SK-N-SH (cell line): ENCODE measurements at regions not wholly inside any gene's neighbourhood (a gene's known extent, or its start where the extent isn't known, plus 50 kb on each side); places are given as distances from the start of the nearest gene placed in this dataset.

Experiments
- CTCF ChIA-PET: fragments of 300-600, 350-600 bp; formaldehyde crosslinking; extraction: SDS; loops from one replicate; lab custom pipeline; 2021; lab: Yijun Ruan, JAX
- POLR2A ChIA-PET: fragments of 350-600 bp; sonication (Branson Sonifier 250); formaldehyde crosslinking; extraction: SDS; loops from one replicate; lab custom pipeline; 2020; ENCODE audit warnings: antibody characterized with exemption, inconsistent platforms; lab: Yijun Ruan, JAX
- DNase-seq: peaks from one replicate; pipeline ENCODE4 v3.0.0; 2012
- H2AFZ ChIP-seq: fragments of 200-600 bp; sonication (generic); 2 replicates; pipeline ENCODE4 v1.8.1; 2016; ENCODE audit warnings: antibody characterized with exemption, mild to moderate bottlenecking, low read depth
- H3F3A ChIP-seq: fragments of 200-600 bp; sonication (generic); replicated peaks from 2 replicates; pipeline ENCODE3; 2016; ENCODE audit warnings: antibody characterized with exemption, mild to moderate bottlenecking; ENCODE audit not compliant: insufficient read depth
- H3K27ac ChIP-seq, 2 experiments: fragments of 200-500 bp in 1 of 2; fragments of 200-600 bp in 1 of 2; sonication (Bioruptor generic) in 1 of 2; sonication (generic), shearing (Covaris generic) in 1 of 2; 2 replicates each; pipeline versions ENCODE4 v1.5.1 to v1.6.1; 2014 to 2016; ENCODE audit warnings: low read depth in 2 of 2, inconsistent platforms in 1 of 2, low read length in 1 of 2, mild to moderate bottlenecking in 1 of 2, mixed read lengths in 1 of 2
- H3K27me3 ChIP-seq: fragments of 200-600 bp; sonication (generic), shearing (Covaris generic); 2 replicates; pipeline ENCODE4 v1.6.1; 2016; ENCODE audit warnings: mixed run types; ENCODE audit not compliant: insufficient read depth
- H3K36me3 ChIP-seq, 2 experiments: fragments of 200-500 bp in 1 of 2; fragments of 200-600 bp in 1 of 2; sonication (Bioruptor generic) in 1 of 2; sonication (generic) in 1 of 2; replicated peaks in 1 of 2; 2 replicates each; pipeline versions ENCODE3 to v1.5.1; 2014 to 2016; ENCODE audit warnings: low read length in 1 of 2, mild to moderate bottlenecking in 1 of 2; ENCODE audit not compliant: insufficient read depth in 2 of 2, control insufficient read depth in 1 of 2
- H3K4me1 ChIP-seq, 2 experiments: fragments of 200-500 bp in 1 of 2; fragments of 200-600 bp in 1 of 2; sonication (Bioruptor generic) in 1 of 2; sonication (generic), shearing (Covaris generic) in 1 of 2; 2 replicates each; pipeline versions ENCODE4 v1.5.1 to v1.6.1; 2014 to 2016; ENCODE audit warnings: low read depth in 1 of 2, low read length in 1 of 2, mixed run types in 1 of 2; ENCODE audit not compliant: insufficient read depth in 2 of 2, control insufficient read depth in 1 of 2
- H3K4me2 ChIP-seq: fragments of 200-600 bp; sonication (generic), shearing (Covaris generic); 2 replicates; pipeline ENCODE4 v1.6.1; 2017; ENCODE audit warnings: mixed run types
- H3K4me3 ChIP-seq, 2 experiments: fragments of 200-500 bp in 1 of 2; fragments of 200-600 bp in 1 of 2; sonication (Bioruptor generic) in 1 of 2; sonication (generic), shearing (Covaris generic) in 1 of 2; 2 replicates each; pipeline versions ENCODE4 v1.5.1 to v1.8.1; 2014 to 2016; ENCODE audit warnings: low read depth in 2 of 2, inconsistent platforms in 1 of 2, low read length in 1 of 2, mild to moderate bottlenecking in 1 of 2, mixed read lengths in 1 of 2, moderate library complexity in 1 of 2
- H3K79me2 ChIP-seq: fragments of 200-600 bp; sonication (generic); 2 replicates; pipeline ENCODE4 v1.8.1; 2017; ENCODE audit warnings: mild to moderate bottlenecking; ENCODE audit not compliant: insufficient read depth
- H3K9ac ChIP-seq: fragments of 200-600 bp; sonication (generic); 2 replicates; pipeline ENCODE4 v1.6.1; 2017; ENCODE audit warnings: mixed run types
- H3K9me2 ChIP-seq: fragments of 200-600 bp; sonication (generic); 2 replicates; pipeline ENCODE4 v1.6.1; 2017; ENCODE audit warnings: mixed run types
- H3K9me3 ChIP-seq: fragments of 200-600 bp; sonication (generic); 2 replicates; pipeline ENCODE4 v1.6.1; 2017; ENCODE audit warnings: mixed run types, mild to moderate bottlenecking, moderate library complexity
- H4K20me1 ChIP-seq: fragments of 200-600 bp; sonication (generic); 2 replicates; pipeline ENCODE4 v1.6.1; 2017; ENCODE audit warnings: mild to moderate bottlenecking, mixed run types; ENCODE audit not compliant: insufficient read depth
- CHD2 ChIP-seq: fragments of 150-350 bp; IDR thresholded peaks from 2 replicates; pipeline ENCODE4 v1.6.1; 2018; ENCODE audit warnings: low read length; ENCODE audit not compliant: partially characterized antibody
- ELF1 ChIP-seq: IDR thresholded peaks from 2 replicates; pipeline ENCODE4 v1.4.0; 2012
- FOXM1 ChIP-seq: IDR thresholded peaks from 2 replicates; pipeline ENCODE4 v1.4.0; 2012; ENCODE audit warnings: low read depth, mild to moderate bottlenecking
- GATA2 ChIP-seq: sonication (generic); formaldehyde crosslinking; IDR thresholded peaks from 2 replicates; pipeline ENCODE4 v1.5.0; 2020; ENCODE audit warnings: mild to moderate bottlenecking, missing genetic modification reagents
- JUND ChIP-seq: IDR thresholded peaks from 2 replicates; pipeline ENCODE4 v1.4.0; 2012
- MXI1 ChIP-seq: IDR thresholded peaks from 2 replicates; pipeline ENCODE4 v1.6.1; 2012; ENCODE audit warnings: mild to moderate bottlenecking, low read depth, low read length, improper control_type of control experiment
- NRF1 ChIP-seq: IDR thresholded peaks from 2 replicates; pipeline ENCODE4 v1.6.1; 2012; ENCODE audit warnings: low read depth, mild to moderate bottlenecking, low read length
- PBX3 ChIP-seq: IDR thresholded peaks from 2 replicates; pipeline ENCODE4; 2012
- RCOR1 ChIP-seq: fragments of 150-350 bp; IDR thresholded peaks from 2 replicates; pipeline ENCODE4 v1.6.1; 2017; ENCODE audit warnings: antibody characterized with exemption, low read length
- REST ChIP-seq: IDR thresholded peaks from 2 replicates; pipeline ENCODE4 v1.6.1; 2012; ENCODE audit warnings: mild to moderate bottlenecking, low read depth, low read length, moderate library complexity
- RFX5 ChIP-seq: IDR thresholded peaks from 2 replicates; pipeline ENCODE4 v1.6.1; 2012; ENCODE audit warnings: mild to moderate bottlenecking, improper control_type of control experiment, low read length
- SIN3A ChIP-seq: IDR thresholded peaks from 2 replicates; pipeline ENCODE4 v1.6.1; 2012; ENCODE audit warnings: low read depth, mild to moderate bottlenecking, low read length, moderate library complexity, borderline replicate concordance
- TAF1 ChIP-seq: IDR thresholded peaks from 2 replicates; pipeline ENCODE4 v1.6.1; 2012; ENCODE audit warnings: low read depth, mild to moderate bottlenecking, low read length, moderate library complexity, borderline replicate concordance
- TCF12 ChIP-seq: IDR thresholded peaks from 2 replicates; pipeline ENCODE4 v1.4.0; 2012
- TEAD4 ChIP-seq: IDR thresholded peaks from 2 replicates; pipeline ENCODE4 v1.4.0; 2012; ENCODE audit warnings: mild to moderate bottlenecking, borderline replicate concordance; ENCODE audit not compliant: insufficient read depth
- USF1 ChIP-seq: IDR thresholded peaks from 2 replicates; pipeline ENCODE4 v1.4.0; 2012; ENCODE audit warnings: low read depth, borderline replicate concordance
- WGBS: methylation state at CpG from one replicate; pipeline ENCODE4 v1.1.6; 2017; ENCODE audit warnings: low lambda C conversion rate; 5-methylcytosine and 5-hydroxymethylcytosine counted together

GRCh38 chr7:15049157-15049556 is 146.6 kb upstream of the DGKB start:
- 83% methylated on average over 1 of the region's 1 CpG for WGBS
- no peak for DNase-seq
- H3K9ac ChIP-seq = no peak overlapping the region
- no peak overlapping the region for H2AFZ ChIP-seq
- TF ChIP-seq PBX3 (no peak), CHD2 (no peak), JUND (no peak), TCF12 (no peak), REST (no peak), SIN3A (no peak), TEAD4 (no peak), ELF1 (no peak), RFX5 (no peak), MXI1 (no peak), USF1 (no peak), NRF1 (no peak), RCOR1 (no peak), TAF1 (no peak), GATA2 (CRISPR knock-in tag) (no peak), FOXM1 (no peak)
- H4K20me1 ChIP-seq = no peaks in the 10 kb centered on the region
- H3K4me2 ChIP-seq = no peak overlapping the region
- no peak overlapping the region for H3K4me3 ChIP-seq
- no peaks in the 10 kb centered on the region for H3K79me2 ChIP-seq
- H3K4me1 ChIP-seq = peaks cover 0 to 3% of the 10 kb centered on the region in 2 experiments; a peak in 1 of 4 replicates
- no peaks in the 10 kb centered on the region for H3K9me3 ChIP-seq
- ChIA-PET POLR2A (no interaction called here), CTCF (no interaction called here)
- H3K27ac ChIP-seq = no peak overlapping the region
- H3F3A ChIP-seq = no peaks in the 10 kb centered on the region
- H3K27me3 ChIP-seq = no peaks in the 10 kb centered on the region
- H3K9me2 ChIP-seq = no peaks in the 10 kb centered on the region
- H3K36me3 ChIP-seq = no peaks in the 10 kb centered on the region
